ENCODE measurements at regions not wholly inside any gene's neighbourhood (a gene's known extent, or its start where the extent isn't known, plus 50 kb on each side); places are given as distances from the start of the nearest gene placed in this dataset.
"Not testable (repeated sequence)": the region's sequence is repeated elsewhere in the genome, so short reads cannot be mapped to it uniquely, and the experiment has no call there.

GRCh38 chr12:127079636-127080035, 1187.3 kb upstream of the TMEM132C start:
- no peak for DNase-seq (ENCODE audit: low spot score)

GRCh38 chr12:127081058-127081457, 1185.9 kb upstream of the TMEM132C start:
- DNase-seq (ENCODE audit: low spot score), result no peak

- peak; percentile 56 for DNase-seq (ENCODE audit: low spot score)
Measured at GRCh38 chr12:127083008-127083949, 1183.7 kb upstream of the TMEM132C start.

- no peak for DNase-seq (ENCODE audit: low spot score)
Measured at GRCh38 chr12:127101076-127101475, 1165.9 kb upstream of the TMEM132C start.

DNA sequence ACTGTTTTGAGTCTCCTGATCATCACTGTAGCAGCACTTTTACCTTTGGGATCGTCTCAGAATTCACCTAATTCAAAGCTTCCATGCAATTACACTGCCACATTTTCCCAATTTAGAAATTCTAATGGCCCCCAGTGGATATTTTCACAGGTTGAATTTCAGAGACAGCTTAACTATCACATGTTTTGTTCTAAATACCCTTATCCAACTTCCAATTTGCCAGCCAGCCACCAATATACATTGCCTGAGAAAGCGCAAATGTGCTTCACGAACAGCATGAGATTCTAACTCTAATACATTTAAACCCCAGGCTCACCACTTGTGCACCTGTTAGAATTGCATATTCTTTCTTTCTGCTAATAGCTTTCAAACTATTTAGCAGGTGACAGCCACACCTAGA, 1160.9 kb upstream of the TMEM132C start:
- no peak for DNase-seq (ENCODE audit: low spot score)

GRCh38 chr12:127106697-127107096, 1160.3 kb upstream of the TMEM132C start:
- DNase-seq (ENCODE audit: low spot score), result no peak

GRCh38 chr12:127107744-127108143, 1159.2 kb upstream of the TMEM132C start:
- DNase-seq (ENCODE audit: low spot score), result no peak

- DNase-seq (ENCODE audit: low spot score), result peak; percentile 33
Measured at GRCh38 chr12:127108360-127109215, 1158.4 kb upstream of the TMEM132C start.

DNA sequence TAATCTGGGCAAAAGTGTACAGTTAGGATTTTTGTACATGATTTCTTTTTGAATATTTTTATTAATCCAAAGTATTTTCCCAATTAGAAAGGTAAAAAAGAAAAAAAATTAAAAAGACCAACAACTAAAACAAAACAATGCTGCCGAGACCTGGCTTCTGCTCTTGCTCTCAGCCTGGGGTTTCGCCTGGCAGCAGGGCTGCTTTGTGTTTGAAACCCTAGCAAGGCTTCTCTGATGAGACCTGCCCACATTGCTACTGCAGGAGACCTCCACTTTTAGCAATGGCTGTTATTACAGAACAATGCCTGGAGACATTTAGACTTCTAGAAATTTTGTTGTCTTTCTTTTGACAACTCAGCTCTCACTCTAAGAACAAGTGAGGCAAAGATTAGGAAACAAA, 1153.0 kb upstream of the TMEM132C start:
- no peak for DNase-seq (ENCODE audit: low spot score)

DNA sequence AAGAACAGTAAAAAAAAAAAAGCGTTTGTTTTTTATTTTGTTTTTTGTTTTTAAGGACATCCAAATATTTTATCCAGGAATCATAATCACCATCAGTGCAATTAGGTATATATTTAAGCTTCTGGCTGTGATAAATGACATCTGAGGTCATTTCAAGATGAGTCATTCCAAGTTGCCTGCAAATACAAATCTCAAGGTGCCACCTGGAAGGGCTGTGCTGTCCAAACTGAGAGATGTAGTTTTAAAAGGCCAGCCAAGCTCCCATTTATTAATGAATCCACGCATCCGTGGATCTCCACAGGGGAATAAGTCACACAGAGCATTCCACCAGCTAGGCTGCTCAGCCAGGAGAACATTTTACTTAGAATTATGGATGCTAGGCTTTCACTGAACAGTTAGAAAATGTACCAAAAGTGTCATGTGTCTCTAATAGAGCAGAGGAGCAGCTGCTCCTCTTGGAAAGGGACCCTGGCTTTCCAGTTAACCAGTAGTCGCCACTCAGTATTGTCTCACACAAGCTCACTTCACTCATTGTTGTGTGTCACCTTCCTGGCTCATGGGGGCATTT, 1151.4 kb upstream of the TMEM132C start:
- no peak for DNase-seq (ENCODE audit: low spot score)

DNA sequence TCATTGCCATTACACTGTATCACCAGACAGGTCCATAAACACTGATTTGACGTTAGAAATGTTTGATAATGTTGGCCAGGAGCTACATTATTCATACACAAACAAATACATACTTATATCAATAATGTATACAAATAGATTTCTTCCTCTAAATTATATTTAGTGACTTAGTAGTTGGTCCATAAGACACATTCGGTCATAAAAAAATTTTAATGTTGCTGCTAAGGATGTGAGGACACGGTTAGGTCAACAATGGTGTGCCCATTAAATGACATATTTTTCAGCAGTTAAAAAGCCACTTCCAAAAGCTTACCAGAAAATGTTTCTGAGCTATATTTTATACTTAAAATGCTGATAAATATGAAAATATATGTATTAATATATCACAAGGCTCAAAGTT, 1148.7 kb upstream of the TMEM132C start:
- DNase-seq (ENCODE audit: low spot score), result no peak

GRCh38 chr12:127119600-127120140, 1147.3 kb upstream of the TMEM132C start:
- DNase-seq (ENCODE audit: low spot score), result no peak

DNA sequence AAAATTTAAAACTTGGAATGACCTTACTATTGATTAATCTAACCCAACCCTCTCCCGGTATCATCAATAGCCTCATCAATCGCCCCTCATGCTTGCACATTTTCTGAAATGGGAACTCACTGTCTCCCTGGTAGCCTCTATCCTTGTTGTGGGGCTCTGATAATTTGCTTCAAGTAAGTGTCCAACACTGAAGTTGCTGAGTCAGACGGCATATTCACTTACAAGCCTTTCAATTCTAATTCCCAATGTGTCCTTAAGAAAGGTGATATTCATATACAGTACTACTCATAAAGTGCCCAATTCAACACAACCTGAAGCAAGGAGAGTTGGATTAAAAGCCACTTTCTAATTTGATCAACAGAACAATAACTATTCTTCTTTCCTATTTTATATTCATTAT, 1146.1 kb upstream of the TMEM132C start:
- no peak for DNase-seq (ENCODE audit: low spot score)

DNA sequence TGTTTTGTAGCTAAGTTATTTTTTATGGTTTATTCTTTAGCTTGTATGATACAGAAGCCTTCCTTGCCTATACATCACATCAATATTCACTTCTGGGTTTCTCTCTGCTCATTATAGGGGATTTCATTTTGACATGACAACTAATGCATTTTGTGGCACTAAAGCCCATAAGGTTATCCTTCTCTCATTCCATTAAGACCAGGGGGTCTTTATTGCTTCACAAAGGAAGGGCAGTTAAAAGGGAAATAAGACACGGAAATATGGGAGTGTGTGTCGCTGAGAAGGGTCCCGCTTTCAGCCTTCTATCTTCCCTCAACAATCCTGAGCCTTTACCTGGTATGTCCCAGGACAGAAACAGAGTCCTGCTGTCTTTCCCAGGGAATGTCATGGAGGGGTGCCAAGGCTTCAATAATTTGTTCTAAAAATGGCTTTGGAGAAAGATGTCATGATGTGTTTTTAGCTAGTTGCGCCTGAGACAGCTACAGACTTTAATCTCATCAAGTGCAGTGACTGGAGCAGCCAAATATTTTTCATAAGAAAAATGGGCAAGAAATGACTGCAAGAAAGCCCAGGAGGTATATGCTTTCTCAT, 1145.4 kb upstream of the TMEM132C start:
- no peak for DNase-seq (ENCODE audit: low spot score)

- peak; percentile 22 for DNase-seq (ENCODE audit: low spot score)
Measured at GRCh38 chr12:127125607-127126259, 1141.2 kb upstream of the TMEM132C start.

GRCh38 chr12:127126260-127126628, 1140.7 kb upstream of the TMEM132C start:
- DNase-seq (ENCODE audit: low spot score), result no peak

DNA sequence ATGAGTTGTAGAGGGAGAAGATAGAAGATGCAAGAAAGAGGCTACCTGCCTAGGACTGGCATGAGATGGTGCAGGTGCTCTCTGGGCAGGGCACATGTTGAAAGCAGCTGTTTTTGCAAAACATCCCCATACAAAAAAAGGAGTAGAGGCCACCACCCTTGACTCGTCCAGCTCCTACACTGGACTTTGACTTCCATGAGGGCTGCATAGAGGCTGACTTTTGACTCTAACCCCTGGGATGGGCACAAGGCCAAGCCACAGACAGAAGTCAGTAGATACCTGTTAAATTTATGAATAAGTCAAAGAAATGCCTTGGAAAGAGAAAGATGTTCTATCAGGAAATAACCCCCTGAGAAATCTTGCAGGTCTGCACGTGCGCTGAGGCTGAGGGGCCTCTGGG, 1139.1 kb upstream of the TMEM132C start:
- no peak for DNase-seq (ENCODE audit: low spot score)

- DNase-seq (ENCODE audit: low spot score), result no peak
Measured at GRCh38 chr12:127130506-127131124, 1136.4 kb upstream of the TMEM132C start.

DNA sequence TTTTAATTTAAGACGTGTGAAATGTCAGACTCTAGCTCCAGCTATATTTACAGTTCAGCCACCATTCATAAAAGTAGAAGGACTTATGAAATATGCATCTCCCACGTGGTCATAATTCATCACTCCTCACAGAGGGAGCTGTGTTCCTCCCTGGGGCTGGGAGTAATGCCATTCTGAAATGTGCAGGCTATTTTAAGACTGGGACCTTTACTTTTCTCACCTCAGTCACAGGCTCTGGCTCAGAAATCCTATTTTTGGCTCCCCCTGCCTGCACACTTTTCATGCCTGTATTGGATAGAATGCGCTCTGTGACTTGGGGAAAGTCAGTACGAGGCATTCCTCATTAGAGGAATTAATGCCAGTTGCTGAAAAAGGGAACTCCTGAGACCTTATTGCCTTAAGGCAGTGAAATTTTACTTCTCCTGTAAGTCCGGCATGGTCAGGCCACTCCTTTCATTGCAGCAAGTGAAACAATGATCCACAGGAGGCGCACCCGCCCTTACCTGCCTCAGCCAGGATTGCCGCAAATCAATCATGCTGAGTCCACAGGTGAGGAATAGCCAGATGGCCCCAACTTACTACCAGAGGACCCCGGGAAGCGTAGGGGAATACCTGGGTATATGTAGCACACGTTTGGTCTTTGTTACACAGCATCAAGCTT, 1133.2 kb upstream of the TMEM132C start:
- no peak for DNase-seq (ENCODE audit: low spot score)

DNA sequence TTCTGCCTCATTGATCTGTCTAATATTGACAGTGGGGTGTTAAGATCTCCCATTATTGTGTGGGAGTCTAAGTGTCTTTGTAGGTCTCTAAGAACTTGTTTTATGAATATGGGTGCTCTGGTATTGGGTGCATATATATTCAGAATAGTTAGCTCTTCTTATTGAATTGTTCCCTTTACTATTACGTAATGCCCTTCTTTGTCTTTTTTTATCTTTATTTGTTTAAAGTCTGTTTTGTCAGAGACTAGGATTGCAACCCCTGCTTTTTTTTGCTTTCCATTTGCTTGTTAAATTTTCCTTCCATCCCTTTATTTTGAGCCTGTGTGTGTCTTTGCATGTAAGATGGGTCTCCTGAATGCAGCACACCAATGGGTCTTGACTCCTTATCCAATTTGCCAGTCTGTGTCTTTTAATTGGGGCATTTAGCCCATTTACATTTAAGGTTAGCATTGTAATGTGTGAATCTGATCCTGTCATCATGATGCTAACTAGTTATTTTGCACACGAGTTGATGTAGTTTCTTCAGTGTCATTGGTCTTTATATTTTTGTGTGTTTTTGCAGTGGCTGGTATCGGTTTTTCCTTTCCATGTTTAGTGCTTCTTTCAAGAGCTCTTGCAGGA, 1126.0 kb upstream of the TMEM132C start:
- DNase-seq (ENCODE audit: low spot score), result not testable (repeated sequence)
